MCF 10A (cell line): ENCODE measurements at regions not wholly inside any gene's neighbourhood (a gene's known extent, or its start where the extent isn't known, plus 50 kb on each side); places are given as distances from the start of the nearest gene placed in this dataset.

Experiments used
- BruUV-seq: library from RNA; stranded (reverse); fragments of 400-500 nt; replicated peaks from 2 replicates; lab custom pipeline; 2021; lab: Mats Ljungman, UMichigan
- CTCF ChIA-PET: fragments of 300-600 bp; sonication (Branson Sonifier 250); formaldehyde crosslinking; extraction: SDS; loops from one replicate; lab custom pipeline; 2021; ENCODE audit warnings: antibody characterized with exemption, inconsistent platforms; lab: Yijun Ruan, JAX
- POLR2A ChIA-PET: fragments of 300-600, 350-650 bp; sonication (Branson Sonifier 250); formaldehyde crosslinking; extraction: SDS; loops from one replicate; lab custom pipeline; 2020; ENCODE audit warnings: antibody characterized with exemption, inconsistent platforms; lab: Yijun Ruan, JAX
- DNase-seq: peaks from one replicate; pipeline ENCODE4 v3.0.0-alpha.2; 2018; ENCODE audit not compliant: unreplicated experiment
- H3K27ac Mint-ChIP-seq: one replicate; pipeline ENCODE4 v1.8.0; 2022; ENCODE audit warnings: mild to moderate bottlenecking, low read depth, mixed read lengths; ENCODE audit not compliant: unreplicated experiment
- H3K27me3 Mint-ChIP-seq: one replicate; pipeline ENCODE4 v1.8.0; 2022; ENCODE audit warnings: mixed read lengths; ENCODE audit not compliant: insufficient read depth, unreplicated experiment
- H3K36me3 Mint-ChIP-seq: one replicate; pipeline ENCODE4 v1.8.0; 2022; ENCODE audit warnings: mild to moderate bottlenecking, moderate library complexity, mixed read lengths; ENCODE audit not compliant: insufficient read depth, unreplicated experiment
- H3K4me1 Mint-ChIP-seq: one replicate; pipeline ENCODE4 v1.8.0; 2022; ENCODE audit warnings: mixed read lengths; ENCODE audit not compliant: insufficient read depth, unreplicated experiment
- H3K4me3 Mint-ChIP-seq: one replicate; pipeline ENCODE4 v1.8.0; 2022; ENCODE audit warnings: mild to moderate bottlenecking, moderate library complexity, mixed read lengths; ENCODE audit not compliant: unreplicated experiment
- H3K9me3 Mint-ChIP-seq: one replicate; pipeline ENCODE4 v1.8.0; 2022; ENCODE audit warnings: mixed read lengths; ENCODE audit not compliant: unreplicated experiment
- CTCF ChIP-seq: fragments of 200-600 bp; IDR thresholded peaks from one replicate; pipeline ENCODE4 v1.8.0; 2022; ENCODE audit warnings: antibody characterized with exemption, mild to moderate bottlenecking; ENCODE audit not compliant: unreplicated experiment
- intact Hi-C: fragments of 100-400 bp; cut with micrococcal nuclease; formaldehyde crosslinking; loops from 2 replicates; pipeline ENCODE4 v1.14.1; 2022

GRCh38 chr15:81611679-81612078 is 237.7 kb upstream of the TMC3 start:
- CTCF ChIA-PET, result interaction anchor here (1.3 kb wide), 1 partner anchor 328 kb away, joined by 4 read pairs; no protein-coding TSS in a partner anchor
- no peaks in the 10 kb centered on the region for H3K36me3 Mint-ChIP-seq
- POLR2A ChIA-PET, result interaction anchor here (0.6 kb wide), 1 partner anchor 16 kb away, joined by 3 read pairs; no protein-coding TSS in a partner anchor
- H3K27ac Mint-ChIP-seq, result no peak overlapping the region
- H3K4me3 Mint-ChIP-seq, result no peak overlapping the region
- no peak for TF ChIP-seq CTCF
- no peak for DNase-seq
- intact Hi-C loops, result no loop called here
- no peaks in the 10 kb centered on the region for H3K27me3 Mint-ChIP-seq
- no TSS peak for BruUV-seq
- no peaks in the 10 kb centered on the region for H3K9me3 Mint-ChIP-seq
- peaks cover 7% of the 10 kb centered on the region for H3K4me1 Mint-ChIP-seq

GRCh38 chr15:81608309-81608829 is 234.4 kb upstream of the TMC3 start:
- ChIA-PET POLR2A (no interaction called here), CTCF (no interaction called here)
- intact Hi-C loops, result no loop called here
- H3K36me3 Mint-ChIP-seq, result no peaks in the 10 kb centered on the region
- no peak for TF ChIP-seq CTCF
- BruUV-seq, result no TSS peak
- peaks cover 7% of the 10 kb centered on the region for H3K4me1 Mint-ChIP-seq
- H3K27ac Mint-ChIP-seq, result no peak overlapping the region
- H3K4me3 Mint-ChIP-seq, result no peak overlapping the region
- DNase-seq, result no peak
- no peaks in the 10 kb centered on the region for H3K27me3 Mint-ChIP-seq
- no peaks in the 10 kb centered on the region for H3K9me3 Mint-ChIP-seq

GRCh38 chr15:81604713-81605112 is 230.7 kb upstream of the TMC3 start:
- H3K27ac Mint-ChIP-seq, result no peak overlapping the region

More at GRCh38 chr15:81604713-81605112, 230.7 kb upstream of the TMC3 start:
- H3K27me3 Mint-ChIP-seq, result no peaks in the 10 kb centered on the region
- intact Hi-C loops, result no loop called here
- no peaks in the 10 kb centered on the region for H3K36me3 Mint-ChIP-seq
- BruUV-seq, result no TSS peak
- peaks cover 19% of the 10 kb centered on the region for H3K9me3 Mint-ChIP-seq
- no peak overlapping the region for H3K4me3 Mint-ChIP-seq
- ChIA-PET CTCF (no interaction called here), POLR2A (no interaction called here)
- DNase-seq, result no peak
- H3K4me1 Mint-ChIP-seq, result peaks cover 7% of the 10 kb centered on the region
- no peak for TF ChIP-seq CTCF
